ENCODE measurements at regions not wholly inside any gene's neighbourhood (a gene's known extent, or its start where the extent isn't known, plus 50 kb on each side); places are given as distances from the start of the nearest gene placed in this dataset.

- TF ChIP-seq CTCF (IDR thresholded peaks at IDR 0.05; ENCODE audit: low read depth, low read length) (no peak), POLR2A (IDR thresholded peaks at IDR 0.05; ENCODE audit: extremely low read depth, insufficient read length) (no peak)
Measured at GRCh38 chr3:186477876-186478275, 66.3 kb downstream of the CRYGS start.

Data from NB4 (cell line).